ENCODE measurements at regions not wholly inside any gene's neighbourhood (a gene's known extent, or its start where the extent isn't known, plus 50 kb on each side); places are given as distances from the start of the nearest gene placed in this dataset.

DNA sequence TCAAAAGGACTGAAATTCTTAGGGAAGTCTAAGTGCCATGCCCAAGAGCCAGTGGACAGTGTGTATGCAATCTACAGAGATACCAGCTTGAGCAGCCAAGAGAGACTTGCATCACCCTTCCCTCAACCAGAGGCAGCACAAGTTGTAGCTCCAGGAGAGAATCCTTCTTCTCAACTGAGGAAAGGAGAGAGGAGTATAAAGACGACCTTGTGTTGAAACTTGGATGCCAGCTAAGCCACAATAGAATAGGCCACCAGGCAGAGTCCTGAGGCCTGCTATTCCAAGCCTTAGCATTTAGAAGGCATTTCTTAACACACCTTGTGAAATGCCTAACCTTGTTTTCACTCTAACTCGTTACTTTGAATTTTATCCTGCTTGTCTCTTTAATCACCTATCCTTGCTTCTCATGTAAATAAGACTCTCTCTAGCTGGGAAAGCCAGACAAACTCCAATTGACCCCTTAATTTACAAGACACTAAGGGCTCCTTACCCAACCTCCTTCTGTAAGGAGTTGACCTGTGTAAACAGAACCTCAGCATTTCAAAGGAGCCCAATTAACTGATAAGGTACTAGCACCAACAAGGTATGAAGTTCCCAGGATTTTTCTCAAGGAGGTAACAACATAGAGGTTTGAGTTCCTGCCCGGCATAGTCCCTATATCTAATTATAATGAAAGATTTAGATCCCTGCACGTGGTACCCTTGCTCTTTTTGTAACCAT lies 738.8 kb downstream of the AMY1C start:
- Histone ChIP-seq H3K4me3 (replicated peaks in 1 of 3; ENCODE audit: insufficient read depth in 1 of 3, low read depth in 2 of 3, low read length in 3 of 3) (no peak overlapping the region), H3K9me3 (ENCODE audit: low read length) (peaks cover 42% of the 10 kb centered on the region; the same call in 1 of the 2 replicates), H3K27me3 (ENCODE audit: control insufficient read depth in 1 of 2, insufficient read depth in 2 of 2, low read length in 2 of 2) (no peaks in the 10 kb centered on the region), H4K20me1 (ENCODE audit: insufficient read depth, low read length) (no peaks in the 10 kb centered on the region), H3K9ac (ENCODE audit: insufficient read depth, low read depth, low read length) (no peak overlapping the region), H2AFZ (ENCODE audit: low read length) (no peak overlapping the region), H3K27ac (ENCODE audit: extremely low read length, insufficient read depth, low read length) (no peak overlapping the region), H3K36me3 (replicated peaks in 1 of 2; ENCODE audit: control insufficient read depth in 1 of 2, insufficient read depth in 2 of 2, low read length in 2 of 2) (no peaks in the 10 kb centered on the region), H3K79me2 (ENCODE audit: insufficient read depth, low read length) (no peaks in the 10 kb centered on the region), H3K4me1 (ENCODE audit: insufficient read depth, low read length) (no peaks in the 10 kb centered on the region), H3K4me2 (ENCODE audit: low read depth, low read length) (no peak overlapping the region)
- in situ Hi-C loops (cut with HindIII; ENCODE audit: extremely low pct_ligation_motif_present, low pct_unique_long_range_greater_than_20kb) = no loop called here
- FAIRE-seq = no peak
- no TSS peak for BruUV-seq (replicated peaks)
- intact Hi-C loops (cut with micrococcal nuclease; ENCODE audit: unreplicated experiment) = no loop called here
- no peak for DNase-seq (ENCODE audit: low spot score)
- POLR2A ChIA-PET = no interaction called here
- CTCF ChIA-PET (ENCODE audit: low intra/inter-chr PET ratio, low total read pairs) = no interaction called here
- ATAC-seq = no peak
- WGBS (ENCODE audit: low lambda C conversion rate) = 10% methylated on average over 3 of the region's 4 CpGs
- TF ChIP-seq, protein P1, sequence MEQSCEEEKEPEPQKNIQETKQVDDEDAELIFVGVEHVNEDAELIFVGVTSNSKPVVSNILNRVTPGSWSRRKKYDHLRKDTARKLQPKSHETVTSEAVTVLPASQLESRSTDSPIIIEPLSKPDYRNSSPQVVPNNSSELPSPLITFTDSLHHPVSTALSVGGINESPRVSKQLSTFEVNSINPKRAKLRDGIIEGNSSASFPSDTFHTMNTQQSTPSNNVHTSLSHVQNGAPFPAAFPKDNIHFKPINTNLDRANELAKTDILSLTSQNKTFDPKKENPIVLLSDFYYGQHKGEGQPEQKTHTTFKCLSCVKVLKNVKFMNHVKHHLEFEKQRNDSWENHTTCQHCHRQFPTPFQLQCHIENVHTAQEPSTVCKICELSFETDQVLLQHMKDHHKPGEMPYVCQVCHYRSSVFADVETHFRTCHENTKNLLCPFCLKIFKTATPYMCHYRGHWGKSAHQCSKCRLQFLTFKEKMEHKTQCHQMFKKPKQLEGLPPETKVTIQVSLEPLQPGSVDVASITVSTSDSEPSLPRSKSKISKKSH (CRISPR knock-in tag; IDR thresholded peaks at IDR 0.05; ENCODE audit: borderline replicate concordance) = no peak
- TF ChIP-seq HMG20B (CRISPR knock-in tag; conservative IDR thresholded peaks at IDR 0.05) (no peak), SOX13 (IDR thresholded peaks at IDR 0.05) (no peak), SOX13 (CRISPR knock-in tag; conservative IDR thresholded peaks at IDR 0.05 in 1 of 2, IDR thresholded peaks at IDR 0.05 in 1 of 2) (no peak), SP2 (CRISPR knock-in tag; IDR thresholded peaks at IDR 0.05) (no peak), FIP1L1 (IDR thresholded peaks at IDR 0.05; ENCODE audit: borderline replicate concordance, insufficient read depth, low read depth, low read length) (no peak), PHF21A (CRISPR knock-in tag; IDR thresholded peaks at IDR 0.05) (no peak), CAMTA2 (CRISPR knock-in tag; IDR thresholded peaks at IDR 0.05; ENCODE audit: borderline replicate concordance) (no peak), TOE1 (CRISPR knock-in tag; IDR thresholded peaks at IDR 0.05) (no peak), ZNF383 (CRISPR knock-in tag; IDR thresholded peaks at IDR 0.05; ENCODE audit: borderline replicate concordance) (no peak), TCF12 (IDR thresholded peaks at IDR 0.05) (no peak), TCF12 (CRISPR knock-in tag; IDR thresholded peaks at IDR 0.05) (no peak), TCF7L2 (IDR thresholded peaks at IDR 0.05; ENCODE audit: low read depth, low read length) (no peak), FOXM1 (CRISPR knock-in tag; IDR thresholded peaks at IDR 0.05) (no peak), ZBTB7B (CRISPR knock-in tag; IDR thresholded peaks at IDR 0.05) (no peak), FOXC1 (CRISPR knock-in tag; IDR thresholded peaks at IDR 0.05; ENCODE audit: borderline replicate concordance) (no peak), ZNF337 (CRISPR knock-in tag; IDR thresholded peaks at IDR 0.05; ENCODE audit: borderline replicate concordance, low read depth) (no peak)
- TF ChIP-seq, protein P2, sequence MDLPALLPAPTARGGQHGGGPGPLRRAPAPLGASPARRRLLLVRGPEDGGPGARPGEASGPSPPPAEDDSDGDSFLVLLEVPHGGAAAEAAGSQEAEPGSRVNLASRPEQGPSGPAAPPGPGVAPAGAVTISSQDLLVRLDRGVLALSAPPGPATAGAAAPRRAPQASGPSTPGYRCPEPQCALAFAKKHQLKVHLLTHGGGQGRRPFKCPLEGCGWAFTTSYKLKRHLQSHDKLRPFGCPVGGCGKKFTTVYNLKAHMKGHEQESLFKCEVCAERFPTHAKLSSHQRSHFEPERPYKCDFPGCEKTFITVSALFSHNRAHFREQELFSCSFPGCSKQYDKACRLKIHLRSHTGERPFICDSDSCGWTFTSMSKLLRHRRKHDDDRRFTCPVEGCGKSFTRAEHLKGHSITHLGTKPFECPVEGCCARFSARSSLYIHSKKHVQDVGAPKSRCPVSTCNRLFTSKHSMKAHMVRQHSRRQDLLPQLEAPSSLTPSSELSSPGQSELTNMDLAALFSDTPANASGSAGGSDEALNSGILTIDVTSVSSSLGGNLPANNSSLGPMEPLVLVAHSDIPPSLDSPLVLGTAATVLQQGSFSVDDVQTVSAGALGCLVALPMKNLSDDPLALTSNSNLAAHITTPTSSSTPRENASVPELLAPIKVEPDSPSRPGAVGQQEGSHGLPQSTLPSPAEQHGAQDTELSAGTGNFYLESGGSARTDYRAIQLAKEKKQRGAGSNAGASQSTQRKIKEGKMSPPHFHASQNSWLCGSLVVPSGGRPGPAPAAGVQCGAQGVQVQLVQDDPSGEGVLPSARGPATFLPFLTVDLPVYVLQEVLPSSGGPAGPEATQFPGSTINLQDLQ (CRISPR knock-in tag; IDR thresholded peaks at IDR 0.05) = no peak
- TF ChIP-seq, protein P3, sequence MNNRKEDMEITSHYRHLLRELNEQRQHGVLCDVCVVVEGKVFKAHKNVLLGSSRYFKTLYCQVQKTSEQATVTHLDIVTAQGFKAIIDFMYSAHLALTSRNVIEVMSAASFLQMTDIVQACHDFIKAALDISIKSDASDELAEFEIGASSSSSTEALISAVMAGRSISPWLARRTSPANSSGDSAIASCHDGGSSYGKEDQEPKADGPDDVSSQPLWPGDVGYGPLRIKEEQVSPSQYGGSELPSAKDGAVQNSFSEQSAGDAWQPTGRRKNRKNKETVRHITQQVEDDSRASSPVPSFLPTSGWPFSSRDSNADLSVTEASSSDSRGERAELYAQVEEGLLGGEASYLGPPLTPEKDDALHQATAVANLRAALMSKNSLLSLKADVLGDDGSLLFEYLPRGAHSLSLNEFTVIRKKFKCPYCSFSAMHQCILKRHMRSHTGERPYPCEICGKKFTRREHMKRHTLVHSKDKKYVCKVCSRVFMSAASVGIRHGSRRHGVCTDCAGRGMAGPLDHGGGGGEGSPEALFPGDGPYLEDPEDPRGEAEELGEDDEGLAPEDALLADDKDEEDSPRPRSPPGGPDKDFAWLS (CRISPR knock-in tag; IDR thresholded peaks at IDR 0.05; ENCODE audit: borderline replicate concordance) = no peak
